ENCODE measurements at regions not wholly inside any gene's neighbourhood (a gene's known extent, or its start where the extent isn't known, plus 50 kb on each side); places are given as distances from the start of the nearest gene placed in this dataset.

GRCh38 chr14:88955455-88955854, 131.0 kb downstream of the TTC8 start:
- in situ Hi-C loops (cut with MboI; ENCODE audit: low sequenced_read_pairs, unreplicated experiment), result no loop called here
- TF ChIP-seq CTCF (IDR thresholded peaks at IDR 0.05; ENCODE audit: borderline replicate concordance, control extremely low read depth, extremely low read depth, insufficient read depth, missing control alignments), result no peak
- no peak for DNase-seq (ENCODE audit: low spot score)

GRCh38 chr14:88960496-88960895, 136.0 kb downstream of the TTC8 start:
- TF ChIP-seq CTCF (IDR thresholded peaks at IDR 0.05; ENCODE audit: borderline replicate concordance, control extremely low read depth, extremely low read depth, insufficient read depth, missing control alignments), result no peak
- DNase-seq (ENCODE audit: low spot score), result no peak
- in situ Hi-C loops (cut with MboI; ENCODE audit: low sequenced_read_pairs, unreplicated experiment), result no loop called here

GRCh38 chr14:88961214-88961613, 136.8 kb downstream of the TTC8 start:
- TF ChIP-seq CTCF (IDR thresholded peaks at IDR 0.05; ENCODE audit: borderline replicate concordance, control extremely low read depth, extremely low read depth, insufficient read depth, missing control alignments), result no peak
- DNase-seq (ENCODE audit: low spot score), result no peak
- in situ Hi-C loops (cut with MboI; ENCODE audit: low sequenced_read_pairs, unreplicated experiment), result no loop called here

- in situ Hi-C loops (cut with MboI; ENCODE audit: low sequenced_read_pairs, unreplicated experiment), result no loop called here
- no peak for DNase-seq (ENCODE audit: low spot score)
- no peak for TF ChIP-seq CTCF (IDR thresholded peaks at IDR 0.05; ENCODE audit: borderline replicate concordance, control extremely low read depth, extremely low read depth, insufficient read depth, missing control alignments)
Measured at GRCh38 chr14:88962356-88962755, 137.9 kb downstream of the TTC8 start.

GRCh38 chr14:88967299-88967698, 142.8 kb downstream of the TTC8 start:
- no peak for DNase-seq (ENCODE audit: low spot score)
- no peak for TF ChIP-seq CTCF (IDR thresholded peaks at IDR 0.05; ENCODE audit: borderline replicate concordance, control extremely low read depth, extremely low read depth, insufficient read depth, missing control alignments)
- in situ Hi-C loops (cut with MboI; ENCODE audit: low sequenced_read_pairs, unreplicated experiment), result no loop called here

GRCh38 chr14:88975043-88975830, 150.8 kb downstream of the TTC8 start:
- in situ Hi-C loops (cut with MboI; ENCODE audit: low sequenced_read_pairs, unreplicated experiment), result no loop called here
- no peak for DNase-seq (ENCODE audit: low spot score)
- TF ChIP-seq CTCF (IDR thresholded peaks at IDR 0.05; ENCODE audit: borderline replicate concordance, control extremely low read depth, extremely low read depth, insufficient read depth, missing control alignments), result no peak

Data from GM13976 (cell line).